Tibial nerve (tissue), 4 donors: ENCODE measurements at regions not wholly inside any gene's neighbourhood (a gene's known extent, or its start where the extent isn't known, plus 50 kb on each side); places are given as distances from the start of the nearest gene placed in this dataset.

ENCODE experiments used
- EP300 ChIP-seq, 2 donors: sonication (generic); formaldehyde crosslinking; IDR thresholded peaks; one replicate each; pipeline ENCODE4 v1.6.1; 2017; ENCODE audit warnings: antibody characterized with exemption in 2 of 2, mild to moderate bottlenecking in 1 of 2
- POLR2A ChIP-seq, 2 donors: fragments of 450-650 bp; IDR thresholded peaks; one replicate each; pipeline ENCODE4 v1.6.1; 2017; ENCODE audit warnings: antibody characterized with exemption in 2 of 2, mild to moderate bottlenecking in 2 of 2, moderate library complexity in 2 of 2
- TF ChIP-seq, protein P1 (sequence below), 5 experiments: fragments of 200-600 bp in 3 of 5; fragments of 450-650 bp in 2 of 5; sonication (generic) in 3 of 5; IDR thresholded peaks; one replicate each; pipeline ENCODE4 v1.5.1; 2016 to 2019; ENCODE audit warnings: antibody characterized with exemption in 5 of 5, mild to moderate bottlenecking in 3 of 5, moderate library complexity in 2 of 5

GRCh38 chr7:69260023-69260422, 338.3 kb upstream of the AUTS2 start:
- TF ChIP-seq EP300 (IDR thresholded peaks at IDR 0.05): no peak
- TF ChIP-seq, protein P1, sequence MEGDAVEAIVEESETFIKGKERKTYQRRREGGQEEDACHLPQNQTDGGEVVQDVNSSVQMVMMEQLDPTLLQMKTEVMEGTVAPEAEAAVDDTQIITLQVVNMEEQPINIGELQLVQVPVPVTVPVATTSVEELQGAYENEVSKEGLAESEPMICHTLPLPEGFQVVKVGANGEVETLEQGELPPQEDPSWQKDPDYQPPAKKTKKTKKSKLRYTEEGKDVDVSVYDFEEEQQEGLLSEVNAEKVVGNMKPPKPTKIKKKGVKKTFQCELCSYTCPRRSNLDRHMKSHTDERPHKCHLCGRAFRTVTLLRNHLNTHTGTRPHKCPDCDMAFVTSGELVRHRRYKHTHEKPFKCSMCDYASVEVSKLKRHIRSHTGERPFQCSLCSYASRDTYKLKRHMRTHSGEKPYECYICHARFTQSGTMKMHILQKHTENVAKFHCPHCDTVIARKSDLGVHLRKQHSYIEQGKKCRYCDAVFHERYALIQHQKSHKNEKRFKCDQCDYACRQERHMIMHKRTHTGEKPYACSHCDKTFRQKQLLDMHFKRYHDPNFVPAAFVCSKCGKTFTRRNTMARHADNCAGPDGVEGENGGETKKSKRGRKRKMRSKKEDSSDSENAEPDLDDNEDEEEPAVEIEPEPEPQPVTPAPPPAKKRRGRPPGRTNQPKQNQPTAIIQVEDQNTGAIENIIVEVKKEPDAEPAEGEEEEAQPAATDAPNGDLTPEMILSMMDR (IDR thresholded peaks at IDR 0.05): no peak
- no peak for TF ChIP-seq POLR2A (IDR thresholded peaks at IDR 0.05)
